NCI-H187 treated with DMSO at 0.1 percent for 48 hours (cell line): ENCODE measurements at regions not wholly inside any gene's neighbourhood (a gene's known extent, or its start where the extent isn't known, plus 50 kb on each side); places are given as distances from the start of the nearest gene placed in this dataset.

Experiments used
- DNase-seq: peaks from one replicate; lab custom pipeline; 2025; lab: John Stamatoyannopoulos, UW

DNA sequence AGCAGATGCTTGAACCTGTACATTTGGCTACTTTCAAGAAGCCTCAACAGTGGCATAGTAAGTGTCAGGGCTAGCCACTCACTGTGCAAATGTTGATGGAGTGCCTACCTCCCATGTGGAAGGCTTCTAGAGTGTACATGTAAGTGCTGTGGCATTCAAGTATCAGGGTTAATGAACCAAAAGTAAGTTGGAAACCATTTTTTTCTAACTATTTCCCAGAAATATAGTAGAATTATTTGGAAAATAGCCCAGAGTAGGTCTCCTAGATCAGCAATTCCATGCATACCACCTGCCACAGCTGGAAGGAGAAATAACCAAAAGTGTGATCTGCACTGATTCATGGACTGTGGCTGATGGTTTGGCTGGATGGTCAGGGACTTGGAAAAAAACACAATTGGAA lies 53.3 kb downstream of the FOXD1 start:
- DNase-seq = no peak

DNA sequence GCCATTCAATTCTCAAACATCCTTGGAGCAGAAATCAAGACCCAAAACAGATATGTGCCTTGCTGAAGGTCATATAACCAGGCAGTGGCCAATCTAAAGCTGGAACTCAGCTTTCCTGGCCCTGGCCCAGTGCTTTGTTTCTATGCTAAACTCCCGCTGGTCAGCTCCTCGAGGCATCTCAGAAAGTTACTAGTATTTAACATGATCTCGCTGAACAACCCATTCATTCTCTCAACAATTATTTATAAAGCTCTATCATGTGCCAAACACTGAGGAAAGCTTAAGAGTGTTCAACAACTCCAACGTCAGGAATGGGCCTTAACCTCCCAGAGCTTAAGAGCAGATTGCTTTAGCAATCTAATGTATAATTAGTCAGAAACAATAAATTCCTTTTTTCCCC lies 54.0 kb downstream of the FOXD1 start:
- DNase-seq = no peak

DNA sequence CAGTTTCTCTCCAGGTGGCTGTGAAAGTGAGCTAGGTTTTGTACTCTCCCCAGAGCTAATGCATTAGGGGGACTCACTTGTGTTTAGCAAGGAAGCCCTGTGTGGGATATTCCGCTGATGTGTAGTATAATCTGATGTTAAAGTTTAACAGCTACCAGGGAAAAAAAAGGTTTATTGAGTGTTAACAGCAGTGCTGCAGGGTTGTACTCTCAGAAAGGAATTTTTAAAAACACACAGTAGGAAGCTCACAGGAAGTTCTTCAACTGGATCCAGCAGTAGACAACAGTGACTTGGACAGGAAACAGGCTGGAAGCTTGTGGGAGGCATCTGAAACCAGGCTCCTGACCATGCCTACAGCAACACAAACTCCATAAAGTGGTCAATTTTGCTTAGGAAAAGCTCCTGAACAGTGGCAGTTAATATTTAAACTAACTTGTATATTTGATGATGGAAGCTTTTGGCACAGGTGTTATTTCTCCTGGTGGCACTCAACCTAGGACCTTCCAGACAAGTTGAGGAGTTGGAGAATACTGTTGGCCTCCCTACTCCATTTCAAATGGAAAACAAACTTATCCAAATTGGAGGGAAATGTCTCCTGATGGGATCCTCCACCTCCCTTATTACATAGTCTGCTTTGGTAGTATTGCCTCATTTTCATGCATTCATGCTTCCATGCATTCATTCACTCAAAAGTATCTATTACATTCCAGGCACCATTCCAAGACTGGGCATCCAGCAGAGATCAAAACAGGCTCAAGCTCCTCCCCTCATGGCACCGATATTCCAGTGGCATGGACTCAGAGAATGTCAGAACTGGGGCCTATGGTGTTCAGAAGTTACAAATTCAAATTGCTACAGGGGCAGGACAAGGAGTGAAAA lies 54.7 kb downstream of the FOXD1 start:
- no peak for DNase-seq

DNA sequence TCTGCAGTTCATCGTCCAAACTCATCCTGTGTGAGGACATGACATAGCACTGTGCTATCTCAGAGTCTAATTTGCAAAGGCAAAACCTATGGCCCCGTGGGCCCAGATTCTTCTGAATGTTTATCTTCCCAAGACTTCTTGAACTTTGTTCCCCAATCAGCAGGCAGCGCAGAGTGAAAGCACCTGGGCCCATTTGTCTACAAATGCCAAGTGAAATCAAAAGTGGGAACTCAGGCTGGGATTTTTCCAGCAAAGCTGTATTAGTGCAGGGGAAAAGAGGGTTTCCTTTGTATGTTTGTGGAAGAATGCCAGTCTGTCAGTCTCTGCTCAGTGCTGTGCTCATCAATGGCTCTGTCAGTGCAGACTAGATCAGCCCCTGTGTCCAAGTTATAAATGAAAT lies 55.8 kb downstream of the FOXD1 start:
- no peak for DNase-seq

DNA sequence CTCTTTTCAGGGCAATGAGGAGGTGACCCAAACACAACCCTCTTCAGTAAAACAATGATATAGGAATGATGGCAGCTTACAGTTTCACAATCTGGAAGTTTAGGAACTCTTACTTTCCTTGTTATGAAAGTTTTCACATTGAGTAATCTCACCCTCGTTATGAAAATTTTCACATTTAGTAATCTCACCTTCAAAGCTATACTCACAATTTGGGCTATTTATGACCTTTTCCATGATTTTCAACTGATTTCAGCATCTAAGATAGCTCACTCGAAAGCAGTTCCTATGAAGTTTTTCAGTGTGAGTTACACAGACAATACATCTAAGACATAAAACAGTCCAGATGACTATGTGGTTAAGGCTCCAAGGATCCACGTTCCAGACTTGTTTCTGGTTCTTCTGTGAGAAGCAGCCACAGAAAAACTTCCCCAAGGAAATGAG lies 57.1 kb downstream of the FOXD1 start:
- no peak for DNase-seq

DNA sequence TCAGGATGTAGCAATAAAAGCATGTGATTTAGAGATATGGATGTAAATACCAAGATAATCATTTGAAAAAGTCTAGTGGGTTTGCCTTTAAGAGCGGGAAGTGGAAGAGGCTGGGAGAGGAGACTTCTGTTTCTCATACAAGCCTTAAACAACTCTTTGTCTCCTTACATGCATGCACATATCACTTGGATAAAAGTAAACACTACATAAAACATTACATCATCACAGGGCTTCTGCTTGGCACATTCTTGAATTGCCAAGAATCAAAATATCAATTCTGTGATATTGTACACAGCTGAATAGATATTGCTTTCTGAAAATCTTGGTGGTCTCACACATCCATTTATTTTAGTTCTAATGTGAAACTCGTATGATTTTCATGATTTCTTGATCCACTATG lies 57.6 kb downstream of the FOXD1 start:
- no peak for DNase-seq

DNA sequence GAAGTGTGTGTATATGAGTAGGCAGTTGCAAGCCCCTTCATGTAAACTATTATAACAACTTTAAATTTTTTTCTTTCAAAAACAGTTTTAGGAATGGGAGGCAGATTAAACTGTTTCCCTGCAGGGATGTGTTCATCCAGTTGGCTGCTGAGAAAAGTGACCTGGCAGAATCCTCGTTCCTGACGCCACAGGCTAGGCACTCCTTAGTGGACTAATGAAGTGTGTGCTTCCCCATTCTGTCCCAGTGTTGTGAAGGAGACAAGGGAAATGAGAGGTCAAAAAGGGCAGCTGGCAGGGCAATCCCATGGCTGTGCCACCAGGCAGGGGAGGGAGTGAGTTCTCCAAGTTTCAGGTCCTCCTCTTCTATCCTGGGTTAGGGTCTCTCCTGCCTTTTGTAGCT lies 59.8 kb downstream of the FOXD1 start:
- no peak for DNase-seq

DNA sequence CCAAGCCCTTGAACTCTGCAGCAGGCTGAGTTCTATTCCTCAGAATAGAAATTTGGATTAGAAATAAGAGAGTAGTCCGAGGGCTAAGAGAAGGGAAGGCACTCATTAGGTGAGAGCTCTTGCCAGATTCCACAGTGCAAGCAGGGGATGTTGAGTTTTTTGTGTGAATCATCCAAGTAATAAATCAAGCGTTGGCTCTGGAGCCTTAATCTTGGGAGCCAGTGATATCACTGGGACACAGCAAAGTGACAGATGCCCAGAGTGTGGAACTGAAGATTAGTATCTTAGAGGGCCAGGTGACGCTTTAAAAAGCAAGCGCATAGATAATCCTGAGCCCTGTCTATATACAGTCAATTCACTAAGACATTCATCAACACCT lies 60.3 kb downstream of the FOXD1 start:
- DNase-seq = no peak

DNA sequence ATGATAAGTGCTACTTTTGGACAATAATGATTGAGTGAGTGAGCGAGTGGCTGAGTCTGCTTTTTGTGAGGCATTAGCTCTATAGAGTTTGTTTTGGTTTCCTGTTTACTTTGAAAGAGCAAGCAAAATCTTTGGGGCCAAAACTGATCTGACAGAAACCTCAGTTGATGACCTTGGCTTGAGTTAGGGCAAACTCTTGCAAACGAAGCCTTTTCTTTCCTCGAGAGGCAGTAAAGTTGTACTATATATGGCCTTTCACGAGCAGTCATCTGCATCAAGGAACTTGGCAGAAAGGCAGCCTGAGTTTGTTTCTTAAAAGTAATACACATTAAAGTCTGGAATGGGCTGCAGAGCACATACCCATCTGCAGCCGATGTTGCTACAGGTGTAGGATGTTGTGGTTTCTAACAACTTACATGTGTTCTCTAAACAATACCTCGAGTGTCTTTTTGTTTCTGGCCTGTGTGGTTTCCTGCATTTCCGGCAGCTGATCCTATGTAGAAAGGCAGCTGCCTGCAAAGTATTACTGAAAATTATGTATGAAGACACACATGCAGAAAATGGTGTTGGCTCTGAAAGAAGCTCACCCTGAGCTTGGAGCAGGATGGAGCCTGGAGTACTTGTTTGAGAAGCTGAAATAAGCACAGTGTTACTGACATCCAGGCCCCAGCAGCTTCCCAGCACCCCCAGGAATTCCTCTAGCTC lies 60.8 kb downstream of the FOXD1 start:
- DNase-seq = peak; percentile 18

DNA sequence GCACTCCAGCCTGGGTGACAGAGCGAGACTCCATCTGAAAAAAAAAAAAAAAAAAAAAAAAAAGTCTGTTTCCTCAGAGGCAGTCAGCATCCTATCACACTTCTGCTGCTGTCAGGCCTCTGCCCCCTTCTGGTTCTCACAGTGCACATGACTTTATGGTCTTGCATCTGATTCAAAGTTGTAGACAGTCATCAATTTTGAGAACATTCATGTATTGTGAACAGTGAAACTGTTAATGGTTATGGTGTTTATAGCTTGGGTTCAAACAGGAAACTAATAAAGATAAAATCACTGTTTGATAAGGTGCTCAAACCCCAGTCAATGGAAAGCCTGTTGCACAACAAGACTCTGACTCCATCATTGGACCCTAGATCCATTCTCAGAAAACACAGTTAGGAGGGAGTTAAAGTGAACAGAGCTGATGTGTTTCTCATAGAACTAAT lies 61.4 kb downstream of the FOXD1 start:
- DNase-seq = no peak

DNA sequence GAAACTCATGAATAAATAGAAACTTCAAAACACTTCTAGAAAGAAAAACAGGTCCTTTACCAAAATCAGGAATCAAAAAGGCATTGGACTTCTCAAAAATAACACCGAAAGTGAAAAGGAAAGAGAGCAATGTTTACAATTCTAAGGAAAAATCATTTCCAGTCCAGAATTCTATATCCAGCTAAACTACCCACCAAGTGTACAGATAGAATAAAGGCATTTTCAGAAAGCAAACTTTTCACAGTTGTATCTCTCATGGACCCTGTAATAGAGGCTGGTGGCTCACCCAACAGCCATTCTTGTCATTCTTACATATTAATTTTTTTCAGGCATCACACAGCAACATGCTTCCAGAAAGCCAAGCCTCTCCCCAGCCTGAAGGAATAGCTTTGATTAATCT lies 63.7 kb downstream of the FOXD1 start:
- no peak for DNase-seq

DNA sequence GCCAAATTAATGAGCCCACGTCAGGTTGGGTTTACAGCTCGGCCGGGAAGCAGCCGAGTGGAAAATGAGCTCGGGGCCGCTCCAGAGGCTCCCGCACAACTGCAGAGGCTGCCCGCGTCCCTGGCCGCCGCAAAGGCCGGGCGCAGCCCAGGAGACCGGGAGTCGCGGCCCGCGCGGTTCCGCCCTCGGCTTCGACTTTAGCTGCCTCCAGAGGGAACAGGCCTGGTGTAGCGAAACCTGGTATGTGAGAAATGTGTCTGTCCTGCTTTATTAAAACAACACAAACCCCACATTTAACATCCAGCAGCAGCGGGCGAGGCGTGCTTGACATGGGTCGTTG lies 66.2 kb downstream of the FOXD1 start:
- DNase-seq = no peak

DNA sequence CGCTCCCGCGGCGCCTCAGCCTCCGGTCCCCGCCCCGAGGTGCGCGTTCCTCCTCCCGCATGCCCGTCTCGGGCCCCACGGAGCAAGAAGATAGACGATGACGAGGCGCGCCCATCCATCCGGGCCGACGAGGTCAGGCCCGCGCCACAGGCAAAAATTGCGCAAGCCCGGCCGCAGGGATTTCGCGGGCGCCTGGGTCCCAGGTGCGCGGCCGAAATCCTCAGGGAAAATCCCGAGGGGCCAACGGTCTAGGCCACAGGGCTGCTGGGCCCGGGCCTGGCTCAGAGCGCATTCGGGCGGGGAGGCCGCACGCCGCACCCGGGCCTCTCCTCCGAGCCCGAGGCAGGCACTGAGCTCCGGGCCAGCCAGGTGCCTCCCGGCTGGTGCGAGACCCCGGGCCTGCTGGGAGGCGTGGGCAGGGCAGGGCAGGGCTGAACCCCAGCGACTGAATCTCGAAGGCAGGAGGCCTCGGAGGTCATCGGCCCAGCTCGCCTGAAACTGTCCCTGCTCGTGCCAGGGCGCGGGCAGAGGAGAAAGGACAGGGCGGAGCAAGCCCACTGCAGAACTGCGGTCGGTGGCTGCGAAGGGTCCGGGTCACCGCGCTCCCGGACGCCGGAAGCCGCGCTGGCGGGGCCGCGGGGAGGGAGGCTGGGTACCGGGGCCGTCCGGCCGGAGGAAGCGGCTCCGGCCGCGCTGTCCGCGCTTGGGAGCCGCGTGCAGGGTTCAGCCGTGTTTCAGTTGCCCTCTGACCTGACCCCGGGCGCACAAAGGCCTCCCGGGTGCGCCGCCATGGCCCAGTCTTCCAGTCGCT lies 66.8 kb downstream of the FOXD1 start:
- no peak for DNase-seq

DNA sequence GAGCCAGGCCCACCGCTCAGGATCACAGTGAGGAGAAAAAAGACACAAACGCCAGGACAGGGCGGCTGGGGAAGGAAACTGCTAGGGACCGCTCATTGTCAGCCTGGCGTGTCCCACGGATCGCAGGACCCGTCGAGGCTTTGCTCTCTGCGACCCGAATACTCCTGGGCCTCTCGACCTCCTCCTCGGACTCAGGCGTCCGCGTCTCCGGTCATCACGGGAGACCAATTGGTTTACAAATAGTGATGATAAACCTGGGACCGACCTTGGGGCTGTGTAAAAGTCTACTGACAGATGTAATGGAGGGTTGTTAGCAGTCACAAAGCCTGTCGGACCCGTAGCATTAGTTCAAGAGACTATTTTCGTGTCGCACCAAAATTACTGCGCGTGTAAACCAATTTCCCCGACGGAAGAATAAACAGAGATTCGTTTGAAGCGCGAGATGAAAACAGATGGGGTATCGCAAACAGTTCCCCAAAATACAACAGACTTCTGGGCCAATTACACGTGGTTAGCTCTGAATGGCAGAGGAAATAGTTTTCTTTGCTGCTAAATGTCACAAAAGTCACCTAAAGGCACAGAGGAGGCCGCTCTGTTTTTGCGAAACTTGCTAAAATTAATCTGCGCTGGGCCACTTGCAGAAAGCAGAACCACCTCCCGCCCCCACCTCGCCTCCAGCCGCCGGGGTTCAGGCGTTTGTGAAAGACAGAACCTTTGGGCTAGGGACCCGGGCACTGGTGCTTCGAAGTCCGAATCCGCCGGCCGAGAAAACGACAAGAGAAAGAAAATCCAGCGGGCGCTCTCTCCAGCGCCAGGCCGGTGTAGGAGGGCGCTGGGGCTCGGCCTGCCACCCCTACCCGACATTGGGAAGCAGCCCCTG lies 67.6 kb downstream of the FOXD1 start:
- DNase-seq = no peak

DNA sequence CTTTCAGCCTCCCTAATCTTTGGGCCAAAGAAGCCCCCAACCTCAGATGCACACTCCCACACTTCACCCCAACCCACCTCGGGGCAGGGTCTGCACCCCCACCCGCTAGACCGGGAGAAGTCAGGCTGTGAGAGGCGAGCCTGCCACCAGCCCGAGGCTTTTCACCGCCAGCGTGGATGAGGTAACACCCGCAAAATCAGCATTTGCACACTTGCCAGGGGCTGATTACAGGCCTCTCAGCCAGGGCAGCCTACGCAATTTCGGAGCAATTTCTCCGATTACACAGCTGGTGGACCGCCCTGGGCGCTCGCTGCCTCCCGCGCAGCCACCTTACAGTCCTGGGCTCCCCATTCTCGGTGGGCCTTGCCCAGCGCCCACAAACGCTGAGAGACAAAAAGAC lies 68.5 kb downstream of the FOXD1 start:
- no peak for DNase-seq

DNA sequence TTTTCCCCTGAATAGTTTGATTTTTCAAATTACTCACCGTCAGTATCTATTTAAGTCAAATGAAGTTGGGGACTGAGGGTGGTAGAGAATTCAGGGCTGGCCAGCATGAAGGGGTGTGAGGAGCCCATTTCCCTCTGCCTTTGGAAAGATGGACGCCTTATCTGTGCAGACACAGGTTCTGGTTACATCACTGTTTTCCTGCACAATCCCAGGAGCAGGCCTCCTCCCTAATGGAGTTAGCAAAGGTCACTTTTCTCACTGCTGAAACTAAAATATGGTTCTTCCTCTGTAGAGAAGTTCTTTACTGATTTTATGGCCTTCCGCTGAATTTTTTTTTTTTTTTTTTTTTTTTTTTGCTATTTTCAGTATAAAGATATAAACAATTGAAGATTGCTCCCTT lies 69.1 kb downstream of the FOXD1 start:
- no peak for DNase-seq

DNA sequence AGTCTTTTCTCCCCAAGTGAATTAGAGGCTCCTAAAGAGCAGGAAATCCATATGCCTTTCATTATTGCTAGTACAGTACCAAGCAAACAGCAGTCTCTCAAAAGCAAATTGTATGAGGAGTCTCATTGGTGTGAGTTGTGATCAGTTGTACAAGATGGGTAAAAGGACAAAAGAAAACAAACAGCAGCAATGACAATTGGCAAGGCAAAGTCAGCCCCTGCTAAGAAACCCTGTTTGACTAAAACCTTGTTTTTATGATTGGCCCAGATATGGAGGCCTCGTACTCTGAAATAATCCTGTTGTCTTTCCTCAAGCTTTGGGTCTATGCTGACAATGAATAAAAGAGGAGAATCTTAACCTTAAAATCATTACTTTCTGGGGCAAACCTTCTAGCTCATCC lies 69.8 kb downstream of the FOXD1 start:
- DNase-seq = no peak

DNA sequence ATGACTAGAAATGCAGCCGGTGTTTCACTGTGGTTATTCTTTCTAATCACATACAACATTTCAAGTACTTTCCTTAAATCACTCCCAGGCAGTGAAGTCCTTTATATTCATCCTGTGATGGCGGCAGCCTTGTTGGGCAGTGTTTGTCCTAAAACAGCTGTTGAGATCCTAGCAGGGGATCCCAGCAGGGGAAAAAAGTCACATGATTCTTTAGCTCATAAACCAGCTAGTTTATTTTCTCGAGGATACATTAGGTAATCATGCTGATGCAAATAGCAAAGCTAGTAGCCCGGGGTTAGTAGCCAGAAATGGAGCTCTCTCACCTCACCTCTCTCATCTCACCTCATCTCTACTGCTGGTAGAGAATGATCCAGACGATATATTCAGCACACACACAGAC lies 70.5 kb downstream of the FOXD1 start:
- no peak for DNase-seq

DNA sequence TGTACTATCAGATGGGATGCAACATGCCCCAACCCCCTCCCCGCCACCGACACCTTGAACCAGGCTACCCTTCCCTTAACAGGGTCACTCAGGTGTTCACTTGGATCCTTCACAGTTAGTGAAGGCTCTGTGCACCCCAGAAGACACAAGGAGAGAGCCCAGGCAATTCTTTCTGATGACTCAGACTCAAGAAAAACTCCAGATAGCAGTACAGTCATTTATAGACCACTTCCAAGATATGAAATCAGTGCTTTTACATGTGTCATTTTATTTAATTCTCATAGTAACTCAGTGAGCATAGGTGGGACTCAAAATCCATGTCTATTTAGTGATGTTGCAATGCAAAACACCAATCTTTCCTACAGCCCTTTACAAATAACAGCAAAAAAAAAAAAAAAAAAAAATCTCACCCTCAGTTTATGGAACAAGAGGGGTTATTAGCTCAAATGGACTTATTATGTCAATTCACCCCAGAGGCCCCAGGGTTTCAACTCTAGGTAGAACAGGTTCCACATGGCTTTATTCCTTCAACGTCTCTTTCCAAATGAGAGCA lies 71.9 kb downstream of the FOXD1 start:
- no peak for DNase-seq

DNA sequence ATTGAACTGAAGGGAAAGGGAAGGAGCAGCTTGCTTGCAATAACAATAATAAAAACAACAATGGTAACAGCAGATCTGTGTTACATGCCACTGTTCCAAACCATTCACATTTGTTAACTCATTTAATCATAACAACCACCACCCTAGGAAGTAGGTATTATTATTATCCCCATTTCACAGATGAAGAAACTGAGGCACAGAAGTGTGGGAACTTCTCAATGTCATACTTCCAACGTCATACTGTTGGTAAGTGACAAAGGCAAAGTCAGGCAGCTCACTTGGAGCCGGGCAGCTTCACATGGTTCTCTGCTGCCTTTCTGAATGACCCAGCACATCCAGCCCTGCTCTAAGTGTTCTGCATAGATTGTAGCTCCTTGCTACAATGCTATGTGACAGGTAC lies 72.6 kb downstream of the FOXD1 start:
- no peak for DNase-seq

DNA sequence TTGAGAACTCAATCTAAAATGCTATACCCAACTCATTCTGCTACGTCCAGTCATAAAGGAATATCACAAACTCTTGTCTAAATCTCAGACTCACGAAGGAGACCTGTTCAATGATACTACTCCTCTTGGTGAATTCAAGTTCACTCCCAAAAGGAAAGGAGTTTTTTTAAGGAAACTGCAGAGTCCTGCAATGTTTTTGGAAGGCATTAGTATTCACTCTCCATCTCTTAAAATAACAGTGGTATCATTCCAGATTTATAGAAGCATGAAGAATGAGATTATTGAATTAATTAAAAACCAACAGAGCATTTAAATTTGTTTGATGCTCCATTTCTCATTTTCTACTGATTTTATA lies 73.4 kb downstream of the FOXD1 start:
- no peak for DNase-seq
